K562 (cell line): ENCODE measurements at regions not wholly inside any gene's neighbourhood (a gene's known extent, or its start where the extent isn't known, plus 50 kb on each side); places are given as distances from the start of the nearest gene placed in this dataset.

Experiments
- CAMTA2 ChIP-seq: fragments of 250-450 bp; sonication (Bioruptor Pico); conservative IDR thresholded peaks from 2 replicates; pipeline ENCODE4 v1.5.1; 2022
- CEBPB ChIP-seq: fragments of 450-650 bp; IDR thresholded peaks from 2 replicates; pipeline ENCODE4 v1.6.1; 2016; ENCODE audit warnings: missing genetic modification characterization, missing compliant biosample characterization
- DNMT1 ChIP-seq: fragments of 450-650 bp; IDR thresholded peaks from 2 replicates; pipeline ENCODE4 v1.6.1; 2016; ENCODE audit warnings: antibody characterized with exemption, mild to moderate bottlenecking
- E2F4 ChIP-seq: sonication (generic); formaldehyde crosslinking; IDR thresholded peaks from 2 replicates; pipeline ENCODE4 v1.8.0; 2022; ENCODE audit warnings: mild to moderate bottlenecking, low read depth, missing genetic modification reagents
- EZH2 ChIP-seq: IDR thresholded peaks from 2 replicates; pipeline ENCODE4 v1.6.1; 2012; ENCODE audit warnings: low read depth, mild to moderate bottlenecking, inconsistent platforms, low read length, borderline replicate concordance
- FOSL1 ChIP-seq: fragments of 200-800 bp; sonication (Bioruptor generic); conservative IDR thresholded peaks from 2 replicates; pipeline ENCODE4 v1.6.1; 2016; ENCODE audit warnings: missing genetic modification characterization, missing compliant biosample characterization
- FOXK1 ChIP-seq: sonication (generic); formaldehyde crosslinking; IDR thresholded peaks from 2 replicates; pipeline ENCODE4 v1.8.0; 2022; ENCODE audit warnings: missing genetic modification reagents, mild to moderate bottlenecking, borderline replicate concordance
- HMGXB4 ChIP-seq: sonication (generic); formaldehyde crosslinking; IDR thresholded peaks from 2 replicates; pipeline ENCODE4 v1.8.1; 2023; ENCODE audit warnings: mild to moderate bottlenecking, missing genetic modification reagents
- KAT7 ChIP-seq: sonication (generic); formaldehyde crosslinking; IDR thresholded peaks from 2 replicates; pipeline ENCODE4 v1.8.0; 2022; ENCODE audit warnings: missing genetic modification reagents, mild to moderate bottlenecking, borderline replicate concordance
- PCBP2 ChIP-seq: fragments of 200-400 bp; formaldehyde crosslinking; IDR thresholded peaks from 2 replicates; pipeline ENCODE4 v1.6.1; 2018; ENCODE audit warnings: low read length, low read depth, mild to moderate bottlenecking, moderate library complexity; ENCODE audit not compliant: poor library complexity, severe bottlenecking
- POLR2A ChIP-seq: fragments of 450-650 bp; conservative IDR thresholded peaks from 2 replicates; pipeline ENCODE4 v1.6.1; 2016
- TBL1XR1 ChIP-seq, 2 experiments: IDR thresholded peaks; 2 replicates each; pipeline ENCODE4 v1.6.1; 2012; ENCODE audit warnings: improper control_type of control experiment in 2 of 2, low read length in 2 of 2, mild to moderate bottlenecking in 1 of 2
- ZBTB40 ChIP-seq, 2 experiments: fragments of 450-650 bp in 1 of 2; sonication (generic) in 1 of 2; formaldehyde crosslinking in 1 of 2; IDR thresholded peaks; 2 replicates each; pipeline versions ENCODE4 v1.7.1 to v1.9.0; 2016 to 2022; ENCODE audit warnings: inconsistent platforms in 1 of 2, mild to moderate bottlenecking in 1 of 2, missing genetic modification reagents in 1 of 2
- ZNF76 ChIP-seq: fragments of 250-450 bp; sonication (Bioruptor Pico); IDR thresholded peaks from 2 replicates; pipeline ENCODE4 v1.4.0; 2020; ENCODE audit warnings: mild to moderate bottlenecking, moderate library complexity, borderline replicate concordance

- TF ChIP-seq EZH2 (no peak), ZBTB40 (IDR thresholded peaks at IDR 0.05) (no peak), ZBTB40 (CRISPR knock-in tag; IDR thresholded peaks at IDR 0.05) (no peak), POLR2A (no peak), CEBPB (tag) (no peak), HMGXB4 (no peak), PCBP2 (no peak), FOSL1 (tag) (no peak), ZNF76 (CRISPR knock-in tag) (no peak), CAMTA2 (CRISPR knock-in tag) (no peak), KAT7 (CRISPR knock-in tag) (no peak), DNMT1 (no peak), FOXK1 (CRISPR knock-in tag) (no peak), E2F4 (CRISPR knock-in tag) (no peak), TBL1XR1 (IDR thresholded peaks at IDR 0.05; ENCODE audit: low read length in 2 of 2) (no peak)
Observed at GRCh38 chr16:11478431-11479119, 108.1 kb downstream of the LITAF start.
